ENCODE measurements at regions not wholly inside any gene's neighbourhood (a gene's known extent, or its start where the extent isn't known, plus 50 kb on each side); places are given as distances from the start of the nearest gene placed in this dataset.
"Not testable (repeated sequence)": the region's sequence is repeated elsewhere in the genome, so short reads cannot be mapped to it uniquely, and the experiment has no call there.

DNA sequence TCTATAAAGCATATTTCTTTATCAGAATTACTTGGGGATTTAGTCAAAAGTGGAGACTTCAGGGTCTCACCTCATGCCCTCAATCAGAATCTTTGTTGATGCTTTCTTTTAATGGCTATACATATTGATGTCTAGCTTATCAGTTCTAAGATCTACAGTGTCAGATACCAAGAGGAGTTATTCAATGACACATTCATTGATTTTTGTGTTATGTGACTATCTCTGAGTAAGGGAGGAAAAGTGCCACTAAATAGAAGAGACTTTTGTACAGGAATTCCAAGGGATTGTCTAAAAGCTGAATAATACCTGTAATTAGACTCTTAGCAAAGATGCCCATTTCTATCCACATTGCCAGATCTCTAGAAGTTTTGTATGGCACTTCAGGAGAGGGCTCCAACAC is 87.2 kb downstream of the HLX start:
- no peaks in the 10 kb centered on the region for H3K27me3 ChIP-seq (ENCODE audit: control insufficient read depth in 3 of 3, insufficient read depth in 3 of 3, low read depth in 1 of 3, low read length in 3 of 3)
- H4K8ac ChIP-seq (ENCODE audit: low read depth, low read length) = no peak overlapping the region
- H2AK5ac ChIP-seq (ENCODE audit: low read depth, low read length) = no peak overlapping the region
- no peak overlapping the region for H2BK15ac ChIP-seq (ENCODE audit: low read length)
- H3K4me2 ChIP-seq (ENCODE audit: insufficient read depth, low read length, poor library complexity, severe bottlenecking) = no peak overlapping the region
- no peak overlapping the region for H3K23ac ChIP-seq (ENCODE audit: low read depth, low read length, poor library complexity)
- no peak overlapping the region for H3K4ac ChIP-seq (ENCODE audit: low read length)
- peaks cover 0 to 1% of the 10 kb centered on the region in 2 donors for H3K9me3 ChIP-seq (replicated peaks in 1 of 2; ENCODE audit: control insufficient read depth in 2 of 2, insufficient read depth in 1 of 2, low read depth in 1 of 2, low read length in 2 of 2)
- H2BK12ac ChIP-seq (ENCODE audit: low read length) = no peak overlapping the region
- H3K18ac ChIP-seq (ENCODE audit: low read length) = no peak overlapping the region
- no peak overlapping the region for H3K27ac ChIP-seq (replicated peaks; ENCODE audit: low read length)
- DNase-seq (ENCODE audit: low spot score) = no peak
- no peaks in the 10 kb centered on the region for H3K36me3 ChIP-seq (replicated peaks in 1 of 2; ENCODE audit: control insufficient read depth in 2 of 2, insufficient read depth in 2 of 2, low read length in 2 of 2)
- no peak overlapping the region for H2BK5ac ChIP-seq (ENCODE audit: low read length)
- H4K91ac ChIP-seq (ENCODE audit: low read depth, low read length, poor library complexity) = no peak overlapping the region
- H2BK120ac ChIP-seq (ENCODE audit: low read depth, low read length) = no peak overlapping the region
- no peak overlapping the region for H3K9ac ChIP-seq (ENCODE audit: low read depth, low read length, poor library complexity)
- H3K14ac ChIP-seq (ENCODE audit: low read length) = no peak overlapping the region
- H2AFZ ChIP-seq (ENCODE audit: low read length) = no peak overlapping the region
- H3K79me1 ChIP-seq (ENCODE audit: low read depth, low read length) = no peaks in the 10 kb centered on the region
- no peaks in the 10 kb centered on the region for H3K4me1 ChIP-seq (ENCODE audit: control insufficient read depth in 2 of 2, insufficient read depth in 1 of 2, low read depth in 1 of 2, low read length in 2 of 2)
- no peak overlapping the region for H3K4me3 ChIP-seq (ENCODE audit: low read length in 2 of 2)

DNA sequence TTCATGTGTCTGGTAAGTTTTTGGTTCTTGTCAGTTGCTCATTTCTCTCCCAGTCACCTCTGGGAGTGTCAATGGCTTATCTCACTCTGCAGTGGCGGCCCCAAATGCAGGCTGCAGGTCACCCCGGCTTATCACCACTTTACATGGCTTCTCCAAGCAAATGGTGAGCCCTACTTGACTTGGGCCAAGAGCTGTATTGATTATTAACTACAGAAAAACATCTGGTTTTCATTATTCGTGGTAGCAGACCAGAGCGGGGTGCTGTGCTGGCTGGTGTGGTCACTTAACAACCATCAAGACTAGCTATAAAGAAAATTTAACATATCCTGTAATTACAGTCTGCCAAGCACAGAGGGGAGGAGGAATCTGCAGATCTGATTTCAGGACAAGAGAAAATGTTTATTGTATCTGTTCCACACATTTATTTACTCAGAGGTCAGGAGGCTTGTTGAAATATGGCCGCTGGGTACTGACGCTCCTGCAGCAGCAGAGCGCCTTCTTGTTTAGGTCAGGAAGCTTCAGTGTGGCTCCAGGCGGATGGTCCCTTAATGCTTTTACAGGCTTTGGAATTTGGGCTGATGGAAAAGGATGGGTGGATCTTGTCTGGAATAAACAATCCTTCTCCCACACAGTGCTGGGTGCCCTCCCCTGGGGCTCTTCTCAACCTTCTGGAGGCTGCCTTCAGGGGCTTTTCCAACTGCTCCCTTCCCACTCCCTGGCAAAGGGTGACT is 87.8 kb downstream of the HLX start:
- Histone ChIP-seq H3K14ac (ENCODE audit: low read length) (no peak overlapping the region), H4K91ac (ENCODE audit: low read depth, low read length, poor library complexity) (no peak overlapping the region), H3K79me1 (ENCODE audit: low read depth, low read length) (no peaks in the 10 kb centered on the region), H2BK12ac (ENCODE audit: low read length) (no peak overlapping the region), H3K27ac (replicated peaks; ENCODE audit: low read length) (no peak overlapping the region), H3K9me3 (replicated peaks in 1 of 2; ENCODE audit: control insufficient read depth in 2 of 2, insufficient read depth in 1 of 2, low read depth in 1 of 2, low read length in 2 of 2) (peaks cover 0 to 1% of the 10 kb centered on the region in 2 donors), H3K4me2 (ENCODE audit: insufficient read depth, low read length, poor library complexity, severe bottlenecking) (no peak overlapping the region), H3K4me3 (ENCODE audit: low read length in 2 of 2) (no peak overlapping the region), H4K8ac (ENCODE audit: low read depth, low read length) (no peak overlapping the region), H3K18ac (ENCODE audit: low read length) (no peak overlapping the region), H2BK15ac (ENCODE audit: low read length) (no peak overlapping the region), H2BK120ac (ENCODE audit: low read depth, low read length) (no peak overlapping the region), H2BK5ac (ENCODE audit: low read length) (no peak overlapping the region), H3K4me1 (ENCODE audit: control insufficient read depth in 2 of 2, insufficient read depth in 1 of 2, low read depth in 1 of 2, low read length in 2 of 2) (no peaks in the 10 kb centered on the region), H3K9ac (ENCODE audit: low read depth, low read length, poor library complexity) (no peak overlapping the region), H3K36me3 (replicated peaks in 1 of 2; ENCODE audit: control insufficient read depth in 2 of 2, insufficient read depth in 2 of 2, low read length in 2 of 2) (no peaks in the 10 kb centered on the region), H3K27me3 (ENCODE audit: control insufficient read depth in 3 of 3, insufficient read depth in 3 of 3, low read depth in 1 of 3, low read length in 3 of 3) (no peaks in the 10 kb centered on the region), H3K23ac (ENCODE audit: low read depth, low read length, poor library complexity) (no peak overlapping the region), H2AK5ac (ENCODE audit: low read depth, low read length) (no peak overlapping the region), H2AFZ (ENCODE audit: low read length) (no peak overlapping the region), H3K4ac (ENCODE audit: low read length) (no peak overlapping the region)
- WGBS, 2 donors (ENCODE audit: extremely low coverage in 2 of 2, insufficient read length in 2 of 2, insufficient replicate concordance in 1 of 2) = no CpG with 5 or more reads among the region's 8 CpGs
- DNase-seq (ENCODE audit: low spot score) = no peak

DNA sequence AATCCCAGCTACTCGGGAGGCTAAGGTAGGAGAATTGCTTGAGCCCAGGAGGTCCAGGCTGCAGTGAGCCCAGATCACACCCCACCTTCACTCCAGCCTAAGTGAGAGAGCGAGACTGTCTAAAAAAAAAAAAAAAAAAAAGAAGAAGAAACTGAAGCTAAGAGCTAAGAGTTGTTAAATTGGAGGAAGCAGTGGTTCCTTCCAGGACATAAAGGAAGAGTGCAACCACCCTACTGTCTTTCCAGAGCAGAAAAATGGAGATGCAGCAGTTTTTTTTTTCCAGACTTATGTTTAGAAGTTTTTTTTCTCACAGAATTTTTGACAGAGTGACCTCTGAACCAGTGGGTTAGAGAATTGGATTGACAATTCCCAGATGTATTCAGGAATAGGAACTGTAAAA is 88.7 kb downstream of the HLX start:
- DNase-seq (ENCODE audit: low spot score) = no peak
- no peak overlapping the region for H4K91ac ChIP-seq (ENCODE audit: low read depth, low read length, poor library complexity)
- no peak overlapping the region for H3K4me3 ChIP-seq (ENCODE audit: low read length in 2 of 2)
- no peaks in the 10 kb centered on the region for H3K27me3 ChIP-seq (ENCODE audit: control insufficient read depth in 3 of 3, insufficient read depth in 3 of 3, low read depth in 1 of 3, low read length in 3 of 3)
- H2BK120ac ChIP-seq (ENCODE audit: low read depth, low read length) = no peak overlapping the region
- H3K36me3 ChIP-seq (replicated peaks in 1 of 2; ENCODE audit: control insufficient read depth in 2 of 2, insufficient read depth in 2 of 2, low read length in 2 of 2) = no peaks in the 10 kb centered on the region
- H2BK15ac ChIP-seq (ENCODE audit: low read length) = no peak overlapping the region
- no peak overlapping the region for H2BK12ac ChIP-seq (ENCODE audit: low read length)
- no CpG with 5 or more reads among the region's 2 CpGs for WGBS, 2 donors (ENCODE audit: extremely low coverage in 2 of 2, insufficient read length in 2 of 2, insufficient replicate concordance in 1 of 2)
- no peak overlapping the region for H3K9ac ChIP-seq (ENCODE audit: low read depth, low read length, poor library complexity)
- no peak overlapping the region for H3K4ac ChIP-seq (ENCODE audit: low read length)
- H3K9me3 ChIP-seq (replicated peaks in 1 of 2; ENCODE audit: control insufficient read depth in 2 of 2, insufficient read depth in 1 of 2, low read depth in 1 of 2, low read length in 2 of 2) = peaks cover 0 to 1% of the 10 kb centered on the region in 2 donors
- no peak overlapping the region for H2AK5ac ChIP-seq (ENCODE audit: low read depth, low read length)
- H3K79me1 ChIP-seq (ENCODE audit: low read depth, low read length) = no peaks in the 10 kb centered on the region
- H3K4me1 ChIP-seq (ENCODE audit: control insufficient read depth in 2 of 2, insufficient read depth in 1 of 2, low read depth in 1 of 2, low read length in 2 of 2) = no peaks in the 10 kb centered on the region
- no peak overlapping the region for H2AFZ ChIP-seq (ENCODE audit: low read length)
- no peak overlapping the region for H3K18ac ChIP-seq (ENCODE audit: low read length)
- no peak overlapping the region for H4K8ac ChIP-seq (ENCODE audit: low read depth, low read length)
- no peak overlapping the region for H3K23ac ChIP-seq (ENCODE audit: low read depth, low read length, poor library complexity)
- no peak overlapping the region for H3K27ac ChIP-seq (replicated peaks; ENCODE audit: low read length)
- H3K14ac ChIP-seq (ENCODE audit: low read length) = no peak overlapping the region
- H2BK5ac ChIP-seq (ENCODE audit: low read length) = no peak overlapping the region
- H3K4me2 ChIP-seq (ENCODE audit: insufficient read depth, low read length, poor library complexity, severe bottlenecking) = no peak overlapping the region

DNA sequence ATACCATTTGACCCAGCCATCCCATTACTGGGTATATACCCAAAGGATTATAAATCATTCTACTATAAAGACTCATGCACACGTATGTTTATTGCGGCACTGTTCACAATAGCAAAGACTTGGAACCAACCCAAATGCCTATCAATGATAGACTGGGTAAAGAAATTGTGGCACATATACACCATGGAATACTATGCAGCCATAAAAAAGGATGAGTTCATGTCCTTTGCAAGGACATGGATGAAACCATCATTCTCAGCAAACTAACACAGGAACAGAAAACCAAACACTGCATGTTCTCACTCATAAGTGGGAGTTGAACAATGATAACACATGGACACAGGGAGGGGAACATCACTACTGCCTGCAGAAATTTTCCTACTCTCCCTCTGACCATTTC is 90.0 kb downstream of the HLX start:
- WGBS, 2 donors (ENCODE audit: extremely low coverage in 2 of 2, insufficient read length in 2 of 2, insufficient replicate concordance in 1 of 2) = no CpG with 5 or more reads among the region's 2 CpGs
- H3K4me3 ChIP-seq (ENCODE audit: low read length in 2 of 2); H3K79me1 ChIP-seq (ENCODE audit: low read depth, low read length): not testable (repeated sequence)

More for the DNA sequence above, 90.0 kb downstream of the HLX start:
- not testable (repeated sequence) for H3K4me1 ChIP-seq (ENCODE audit: control insufficient read depth in 2 of 2, insufficient read depth in 1 of 2, low read depth in 1 of 2, low read length in 2 of 2); H4K91ac ChIP-seq (ENCODE audit: low read depth, low read length, poor library complexity); H4K8ac ChIP-seq (ENCODE audit: low read depth, low read length); H3K18ac ChIP-seq (ENCODE audit: low read length); H2BK120ac ChIP-seq (ENCODE audit: low read depth, low read length); H2BK5ac ChIP-seq (ENCODE audit: low read length); H3K4me2 ChIP-seq (ENCODE audit: insufficient read depth, low read length, poor library complexity, severe bottlenecking); H3K23ac ChIP-seq (ENCODE audit: low read depth, low read length, poor library complexity); H3K4ac ChIP-seq (ENCODE audit: low read length); H2BK12ac ChIP-seq (ENCODE audit: low read length); H3K27me3 ChIP-seq (ENCODE audit: control insufficient read depth in 3 of 3, insufficient read depth in 3 of 3, low read depth in 1 of 3, low read length in 3 of 3); DNase-seq (ENCODE audit: low spot score); H3K9me3 ChIP-seq (replicated peaks in 1 of 2; ENCODE audit: control insufficient read depth in 2 of 2, insufficient read depth in 1 of 2, low read depth in 1 of 2, low read length in 2 of 2); H3K9ac ChIP-seq (ENCODE audit: low read depth, low read length, poor library complexity); H2BK15ac ChIP-seq (ENCODE audit: low read length); H3K14ac ChIP-seq (ENCODE audit: low read length); H2AFZ ChIP-seq (ENCODE audit: low read length); H2AK5ac ChIP-seq (ENCODE audit: low read depth, low read length); H3K27ac ChIP-seq (replicated peaks; ENCODE audit: low read length); H3K36me3 ChIP-seq (replicated peaks in 1 of 2; ENCODE audit: control insufficient read depth in 2 of 2, insufficient read depth in 2 of 2, low read length in 2 of 2)

Data from neuronal stem cell (in vitro differentiated cells).